G401.6 (cell line): ENCODE measurements at regions not wholly inside any gene's neighbourhood (a gene's known extent, or its start where the extent isn't known, plus 50 kb on each side); places are given as distances from the start of the nearest gene placed in this dataset.
"Not testable (repeated sequence)": the region's sequence is repeated elsewhere in the genome, so short reads cannot be mapped to it uniquely, and the experiment has no call there.

Experiments used
- FAIRE-seq: peaks from 2 replicates; lab custom pipeline; 2012; peaks lifted over from hg19 to GRCh38; lab: Jason Lieb, UNC

DNA sequence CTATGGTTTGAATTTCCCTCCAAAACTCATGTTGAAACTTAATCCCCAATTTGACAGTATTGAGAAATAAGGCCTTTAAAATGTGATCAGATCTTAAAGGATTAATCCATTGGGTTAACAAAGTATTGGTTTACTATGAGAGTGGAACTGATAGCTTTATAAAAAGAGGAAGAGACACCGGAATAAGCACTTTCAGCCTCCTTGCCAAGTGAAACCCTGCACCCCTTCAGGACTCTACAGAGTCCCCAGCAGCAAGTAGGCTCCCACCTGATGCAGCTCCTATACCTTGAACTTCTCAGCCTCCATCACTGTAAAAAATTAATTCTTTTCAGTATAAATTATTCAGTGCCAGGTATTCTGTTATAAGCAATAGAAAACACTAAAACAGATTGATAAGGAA is 348.3 kb downstream of the CGGBP1 start:
- no peak for FAIRE-seq

DNA sequence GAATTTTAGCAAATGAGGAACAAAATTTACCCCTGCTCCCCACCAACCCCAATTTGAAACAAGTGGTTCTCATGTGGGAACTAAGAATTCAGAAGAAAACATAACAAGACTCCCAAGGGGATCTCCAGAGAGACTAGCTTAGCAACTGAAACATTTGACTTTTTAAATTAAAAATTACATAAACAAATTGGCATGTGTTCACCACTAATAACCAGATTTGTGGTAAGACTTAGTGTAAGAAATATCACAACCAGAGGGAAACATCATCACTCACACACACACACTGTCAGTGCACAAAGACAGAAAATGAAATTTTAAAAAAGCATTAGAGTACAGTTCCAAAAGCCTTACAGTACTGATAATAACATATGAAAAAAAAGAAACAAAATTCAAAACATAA is 348.8 kb downstream of the CGGBP1 start:
- FAIRE-seq = no peak

DNA sequence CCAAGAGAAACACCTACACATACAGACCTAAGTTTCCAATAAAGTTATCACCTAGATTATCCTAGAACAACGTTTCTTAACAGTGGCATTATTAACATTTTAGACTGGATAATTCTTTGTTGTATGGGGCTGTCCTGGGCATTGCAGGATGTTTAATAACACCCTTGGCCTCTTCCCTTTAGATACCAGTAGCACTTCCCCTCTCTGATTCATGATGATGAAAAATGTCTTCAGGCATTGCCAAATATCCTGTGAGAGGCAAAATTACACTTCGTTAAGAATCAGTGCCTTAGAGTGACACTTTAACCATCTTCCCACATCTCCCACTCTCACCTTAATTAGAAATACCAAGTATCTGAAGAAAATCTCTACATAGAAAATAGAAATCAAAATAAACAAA is 352.6 kb downstream of the CGGBP1 start:
- FAIRE-seq = no peak

DNA sequence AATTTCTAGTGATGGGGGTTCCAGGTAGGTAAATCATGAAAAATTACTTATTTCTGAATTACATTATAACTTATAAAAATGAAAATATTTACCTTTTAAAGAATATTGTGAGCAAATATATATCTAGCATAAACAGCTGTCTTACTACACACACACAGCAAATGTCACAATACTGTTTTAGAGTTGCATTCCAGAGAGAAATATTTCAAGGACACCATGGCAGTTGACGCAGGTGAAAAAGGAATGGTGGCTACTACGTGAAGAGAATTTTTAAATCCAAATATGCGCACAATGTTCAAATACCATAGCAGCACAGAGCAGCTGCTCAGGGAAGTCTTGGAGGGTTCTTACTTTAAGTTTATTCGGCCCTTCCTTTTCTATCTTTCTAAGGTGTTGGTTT is 356.2 kb downstream of the CGGBP1 start:
- no peak for FAIRE-seq

DNA sequence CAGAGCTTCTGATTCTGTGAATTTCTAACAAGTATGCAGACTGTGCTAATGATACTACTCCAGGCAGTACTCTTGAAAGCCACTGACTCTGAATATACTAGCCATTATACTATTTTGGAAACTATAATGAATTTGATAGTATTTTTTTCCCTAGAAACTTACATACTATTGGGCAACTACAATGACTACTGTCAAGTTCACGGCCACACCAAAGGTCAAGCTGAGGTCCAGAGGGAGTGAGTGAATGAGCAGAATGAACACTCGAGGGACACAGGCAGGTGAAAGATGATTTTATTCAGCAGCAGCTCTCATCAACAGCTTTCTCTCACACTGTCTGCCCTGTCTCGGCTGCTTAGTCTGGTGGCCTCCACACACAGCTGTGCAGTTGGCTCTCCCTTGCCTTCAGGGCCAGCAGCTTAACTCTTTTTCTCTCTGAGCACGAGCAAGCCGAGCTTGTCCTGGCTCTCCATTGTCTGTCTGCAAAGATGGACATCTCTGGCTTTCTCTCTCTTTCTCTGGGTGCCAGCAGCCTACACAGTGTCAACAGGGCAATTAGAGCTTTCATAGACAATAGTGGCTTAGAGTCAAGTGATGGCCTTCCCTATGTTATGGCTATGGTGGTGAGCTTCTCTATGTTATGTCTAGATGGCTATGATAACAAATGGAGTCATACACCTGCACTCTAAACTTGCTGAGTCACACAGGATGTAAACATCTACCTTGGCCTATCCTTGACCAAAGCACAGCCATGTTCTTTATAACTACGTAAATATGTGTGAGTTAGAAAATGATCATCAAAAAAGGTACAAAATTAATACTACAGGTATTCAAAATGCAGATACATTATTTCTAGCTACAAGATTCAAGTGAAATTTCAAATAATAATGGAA is 362.4 kb downstream of the CGGBP1 start:
- FAIRE-seq = no peak

DNA sequence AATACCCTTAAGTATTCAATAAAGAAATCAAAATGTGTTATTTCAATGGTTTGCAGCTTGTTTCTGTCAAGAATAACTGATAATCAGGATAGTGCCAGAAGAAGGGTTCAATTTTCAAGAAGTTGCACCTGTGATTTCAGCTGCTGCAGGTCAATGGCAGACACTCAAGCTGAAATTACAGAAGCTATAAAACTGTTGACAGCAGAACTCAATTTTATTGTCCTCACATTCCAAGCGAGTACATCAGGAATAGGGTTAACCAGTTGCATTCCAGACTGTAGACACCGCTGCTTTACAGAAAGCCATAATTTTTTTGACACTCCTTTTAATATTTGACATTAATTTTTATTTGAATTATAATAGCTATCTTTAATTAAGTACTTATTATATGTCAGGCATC is 364.1 kb downstream of the CGGBP1 start:
- FAIRE-seq = no peak

DNA sequence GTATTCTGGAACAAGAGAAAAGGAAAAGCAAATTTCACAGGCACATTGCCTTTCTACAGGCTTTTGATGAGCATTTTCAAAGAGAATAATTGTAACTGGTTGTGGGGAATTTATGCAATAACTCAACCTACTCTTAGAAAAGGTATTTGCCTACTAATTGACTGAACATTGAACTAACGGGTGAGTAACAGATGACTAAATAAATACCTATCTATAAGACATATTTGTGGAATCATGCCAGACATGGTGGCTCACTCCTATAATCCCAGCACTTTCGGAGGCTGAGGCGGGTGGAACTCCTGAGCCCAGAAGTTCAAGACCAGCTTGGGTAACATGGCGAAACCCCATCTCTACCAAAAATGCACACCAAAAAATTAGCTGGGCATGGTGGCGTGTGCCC is 367.7 kb downstream of the CGGBP1 start:
- no peak for FAIRE-seq

DNA sequence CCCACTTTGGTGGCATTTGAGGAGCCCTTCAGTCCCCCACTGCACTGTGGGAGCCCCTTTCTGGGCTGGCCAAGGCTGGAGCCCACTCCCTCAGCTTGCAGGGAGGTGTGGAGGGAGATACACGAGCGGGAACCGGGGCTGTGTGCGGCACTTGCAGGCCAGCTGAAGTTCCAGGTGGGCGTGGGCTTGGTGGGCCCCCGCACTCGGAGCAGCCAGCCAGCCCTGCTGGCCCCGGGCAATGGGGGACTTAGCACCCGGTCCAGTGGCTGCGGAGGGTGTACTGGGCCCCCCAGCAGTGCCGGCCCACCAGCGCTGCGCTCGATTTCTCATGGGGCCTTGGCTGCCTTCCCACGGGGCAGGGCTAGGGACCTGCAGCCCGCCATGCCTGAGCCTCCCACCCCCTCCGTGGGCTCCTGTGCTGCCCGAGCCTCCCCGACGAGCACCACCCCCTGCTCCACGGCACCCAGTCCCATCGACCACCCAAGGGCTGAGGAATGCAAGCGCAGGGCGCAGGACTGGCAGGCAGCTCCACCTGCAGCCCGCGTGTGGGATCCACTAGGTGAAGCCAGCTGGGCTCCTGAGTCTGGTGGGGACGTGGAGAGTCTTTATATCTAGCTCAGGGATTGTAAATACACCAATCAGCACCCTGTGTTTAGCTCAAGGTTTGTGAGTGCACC is 379.7 kb downstream of the CGGBP1 start:
- FAIRE-seq = not testable (repeated sequence)

DNA sequence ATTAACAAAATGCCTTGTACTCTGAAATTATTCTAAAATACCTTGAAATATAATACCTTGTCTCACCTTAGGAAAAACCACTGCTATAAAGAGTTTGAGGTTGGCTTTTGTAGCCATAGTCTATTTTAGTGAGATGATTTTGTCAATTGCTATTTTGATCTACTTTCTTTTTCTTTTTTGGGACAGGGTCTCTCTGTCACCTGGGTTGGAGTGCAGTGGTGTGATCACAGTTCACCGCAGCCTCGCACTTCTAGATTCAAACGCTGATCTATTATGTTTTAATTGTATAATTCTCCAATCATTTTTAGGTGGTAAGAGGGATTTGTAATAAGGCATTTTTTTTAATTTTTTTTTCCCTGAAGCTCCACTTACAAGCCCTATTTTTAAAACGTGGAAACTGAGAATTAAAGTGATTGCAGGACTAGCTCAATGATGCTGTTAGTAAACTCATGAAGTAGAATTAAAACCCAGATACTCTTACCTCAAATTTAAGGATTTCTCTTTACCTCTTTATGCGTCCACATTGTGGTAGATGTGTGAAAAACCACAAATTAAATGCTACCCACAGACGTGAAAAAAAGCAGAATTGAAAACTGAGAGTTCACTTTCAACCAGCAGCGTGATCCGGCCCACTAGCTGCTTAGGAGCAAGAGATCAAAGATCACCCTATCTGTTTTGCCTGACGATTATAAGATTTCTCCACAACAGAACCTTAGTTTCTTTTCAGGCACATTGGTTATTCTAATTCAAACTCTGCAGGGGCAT is 384.2 kb downstream of the CGGBP1 start:
- FAIRE-seq = no peak

DNA sequence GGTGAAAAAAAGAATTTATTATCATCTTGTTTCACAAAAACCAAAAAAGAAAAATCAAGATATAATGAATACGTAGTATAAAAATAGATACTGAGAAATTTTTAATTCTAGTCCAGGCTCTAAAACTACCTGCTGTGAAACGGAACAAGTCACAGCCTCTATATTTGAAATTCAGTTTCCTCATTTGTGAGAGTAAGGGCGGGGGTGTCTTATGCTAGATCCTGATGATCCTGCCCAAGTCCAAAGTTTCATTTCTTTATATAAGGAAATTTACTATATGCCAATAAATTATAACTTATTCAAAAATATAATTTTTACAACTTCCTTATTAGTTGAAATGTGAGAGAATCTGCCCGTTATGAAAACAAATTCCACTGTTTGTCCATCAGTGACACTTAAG is 385.7 kb downstream of the CGGBP1 start:
- no peak for FAIRE-seq

DNA sequence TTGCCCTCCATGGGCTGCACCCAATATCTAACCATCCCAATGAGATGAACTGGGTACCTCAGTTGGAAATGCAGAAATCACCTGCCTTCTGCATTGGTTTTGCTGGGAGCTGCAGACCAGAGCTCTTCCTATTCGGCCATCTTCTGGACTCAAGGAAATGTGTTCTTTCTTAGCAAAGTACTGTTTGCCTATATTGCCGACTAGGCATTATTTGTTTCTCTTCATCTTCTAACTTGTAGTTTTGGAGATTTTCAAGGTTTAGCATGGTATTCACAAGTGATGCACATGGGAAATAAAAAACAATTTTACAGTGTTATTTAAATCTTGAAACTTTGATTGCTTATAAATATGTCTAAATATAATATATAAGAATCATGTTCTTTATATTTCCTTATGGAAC is 377.8 kb upstream of the POU1F1 start:
- no peak for FAIRE-seq

DNA sequence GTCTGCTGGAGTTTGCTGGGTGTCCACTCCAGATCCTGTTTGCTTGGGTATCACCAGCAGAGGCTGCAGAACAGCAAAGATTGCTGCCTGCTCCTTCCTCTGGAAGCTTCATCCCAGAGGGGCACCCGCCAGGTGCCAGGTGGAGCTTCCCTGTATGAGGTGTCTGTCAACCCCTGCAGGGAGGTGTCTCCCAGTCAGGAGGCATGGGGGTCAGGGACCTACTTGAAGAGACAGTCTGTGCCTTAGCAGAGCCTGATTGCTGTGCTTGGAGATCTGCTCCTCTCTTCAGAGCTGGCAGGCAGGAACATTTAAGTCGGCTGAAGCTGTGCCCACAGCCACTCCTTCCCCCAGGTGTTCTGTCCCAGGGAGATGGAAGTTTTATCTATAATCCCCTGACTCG is 376.8 kb upstream of the POU1F1 start:
- not testable (repeated sequence) for FAIRE-seq

DNA sequence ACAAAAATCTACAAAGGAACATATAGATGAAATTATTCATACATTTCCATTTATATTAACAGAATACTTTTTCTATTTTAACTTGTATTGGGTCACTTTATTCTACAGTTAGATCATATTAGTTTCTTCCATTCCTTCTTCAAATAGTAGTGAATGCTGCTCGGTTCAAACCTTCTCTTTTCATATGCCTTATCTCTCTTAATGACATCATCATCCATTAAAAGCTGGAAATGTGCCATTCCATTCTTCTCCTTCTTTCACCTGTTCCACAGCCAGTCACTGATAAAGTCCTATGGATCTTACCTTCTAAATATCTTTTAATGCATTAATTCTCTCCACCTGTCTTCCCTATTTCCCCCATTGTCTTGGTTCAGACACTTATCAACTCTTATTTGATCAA is 358.0 kb upstream of the POU1F1 start:
- FAIRE-seq = no peak

DNA sequence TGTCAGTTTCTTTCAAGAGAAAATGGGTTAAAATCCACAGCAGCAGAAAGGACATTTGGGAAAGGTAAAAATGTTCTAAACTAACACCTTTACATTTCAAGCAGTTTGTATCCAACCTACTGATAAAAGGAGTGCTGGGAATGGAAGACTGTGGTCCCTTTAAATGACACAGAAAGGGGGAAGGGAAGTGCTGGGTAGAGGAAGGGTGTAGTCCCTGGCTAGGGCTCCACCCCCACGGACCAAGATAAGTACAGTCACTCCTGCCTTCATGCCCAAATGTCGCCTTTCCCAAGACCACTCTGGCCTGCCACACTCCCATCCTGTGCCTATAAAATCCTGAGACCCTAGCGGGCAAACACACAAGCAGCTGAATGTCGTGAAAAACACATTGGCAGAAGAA is 350.9 kb upstream of the POU1F1 start:
- FAIRE-seq = no peak

DNA sequence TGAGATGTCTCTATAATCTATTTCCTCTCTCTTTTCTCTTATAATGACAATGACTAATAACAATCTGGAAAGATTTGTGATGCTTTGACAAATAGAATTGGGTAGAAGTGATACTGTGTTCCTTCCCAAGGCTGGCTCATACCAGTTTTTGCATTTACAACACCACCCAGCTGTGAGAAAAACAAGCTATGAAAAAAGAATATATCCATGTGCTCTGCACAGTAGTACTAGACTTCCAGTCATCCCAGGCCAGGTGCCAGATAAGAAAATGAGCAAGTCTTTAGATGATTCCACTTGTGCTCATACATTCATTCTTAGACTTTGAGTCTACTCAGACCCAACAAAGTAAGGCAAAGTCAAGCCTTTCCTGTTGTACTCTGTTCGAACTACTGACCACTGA is 350.2 kb upstream of the POU1F1 start:
- FAIRE-seq = no peak

DNA sequence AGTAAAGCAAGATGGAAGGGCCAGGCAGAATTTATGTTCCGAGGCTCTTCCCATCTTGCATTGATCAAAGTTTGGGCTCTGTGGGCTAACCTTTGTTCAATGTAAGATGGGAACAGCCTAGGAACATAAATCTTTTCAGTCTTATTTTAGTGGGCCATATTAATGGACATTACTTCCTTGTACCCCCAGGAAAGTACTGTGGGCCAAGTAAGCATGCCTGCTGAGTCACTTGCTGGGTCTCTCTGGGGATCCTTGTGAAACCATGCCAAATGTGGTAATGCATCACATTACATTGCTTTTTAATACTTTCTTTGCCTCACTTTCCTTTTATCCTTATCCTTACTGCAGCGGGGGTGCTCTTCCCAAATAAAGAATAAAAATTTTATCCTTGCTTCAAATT is 349.5 kb upstream of the POU1F1 start:
- no peak for FAIRE-seq

DNA sequence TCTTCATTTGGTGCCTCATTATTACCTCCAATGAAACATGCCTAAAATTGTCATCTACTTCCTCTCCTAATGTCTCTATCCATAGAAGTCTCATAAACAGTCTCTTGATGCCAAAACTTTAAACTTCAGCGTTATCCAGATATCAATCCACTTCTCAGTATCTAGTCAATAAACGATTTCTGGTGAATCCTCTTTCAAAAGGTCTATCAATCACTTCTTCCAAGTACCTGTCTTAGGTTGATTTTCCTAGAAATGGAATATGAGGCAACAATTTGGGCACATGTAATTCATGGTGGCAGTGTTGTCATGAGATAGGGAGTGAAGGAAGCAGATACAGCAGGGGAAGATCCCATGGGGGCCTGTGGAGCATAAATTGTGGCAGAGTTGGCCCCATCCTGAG is 348.5 kb upstream of the POU1F1 start:
- FAIRE-seq = no peak

DNA sequence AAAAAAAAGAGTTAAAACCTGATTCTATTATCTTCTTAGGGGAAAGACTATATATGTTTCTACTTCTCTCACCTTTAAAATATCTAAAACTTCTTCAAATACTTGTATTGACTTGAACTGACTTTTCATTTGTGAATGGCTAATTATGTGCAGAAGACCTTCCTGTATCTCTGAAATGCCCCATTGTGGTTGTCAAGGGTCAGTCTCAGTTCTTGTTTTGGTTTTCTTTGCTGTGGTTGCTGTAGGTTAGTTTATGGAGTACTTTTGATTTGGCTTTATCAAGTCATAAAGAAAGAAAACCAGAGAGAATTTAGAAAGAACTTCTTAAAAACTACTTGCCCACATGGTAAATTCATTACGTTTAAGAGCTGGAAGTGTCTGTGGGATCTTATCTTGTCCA is 345.3 kb upstream of the POU1F1 start:
- FAIRE-seq = no peak

DNA sequence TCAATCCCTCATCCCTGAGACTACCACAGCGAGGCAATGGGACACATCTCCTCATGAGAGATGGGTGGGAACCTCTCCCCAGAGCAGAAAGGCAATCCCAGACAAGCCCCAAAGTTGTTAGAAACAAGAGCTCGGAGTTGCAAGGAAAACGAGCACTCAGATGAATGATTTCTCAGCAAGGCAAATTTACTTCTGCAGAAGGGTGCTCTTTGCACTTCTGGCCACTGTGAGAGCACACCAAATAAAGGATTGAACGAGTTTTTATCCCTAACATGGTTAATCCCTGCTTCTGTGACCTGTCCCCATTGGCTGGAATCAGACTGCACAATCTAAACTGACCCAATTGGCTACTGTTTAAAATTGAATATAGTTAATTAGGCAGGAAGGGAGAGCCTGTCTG is 339.1 kb upstream of the POU1F1 start:
- FAIRE-seq = no peak

DNA sequence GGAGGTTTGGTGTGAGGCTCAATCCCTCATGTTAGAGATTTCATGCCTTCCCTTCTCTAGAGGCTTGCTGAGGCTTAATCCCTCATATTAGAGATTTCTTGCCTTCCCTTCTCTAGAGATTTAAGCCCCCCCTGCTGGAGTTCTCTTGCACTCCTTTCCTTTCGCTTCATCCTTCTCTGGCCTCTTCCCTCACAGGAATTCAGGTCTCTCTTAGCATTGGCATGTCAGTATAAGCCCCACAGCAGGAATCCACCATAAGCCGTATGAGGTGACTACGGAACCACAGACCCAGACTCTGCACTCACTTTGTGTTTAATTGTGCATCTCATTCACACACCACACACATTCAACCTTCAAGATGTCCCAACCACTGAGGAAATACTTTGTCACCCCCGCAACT is 338.6 kb upstream of the POU1F1 start:
- FAIRE-seq = no peak

DNA sequence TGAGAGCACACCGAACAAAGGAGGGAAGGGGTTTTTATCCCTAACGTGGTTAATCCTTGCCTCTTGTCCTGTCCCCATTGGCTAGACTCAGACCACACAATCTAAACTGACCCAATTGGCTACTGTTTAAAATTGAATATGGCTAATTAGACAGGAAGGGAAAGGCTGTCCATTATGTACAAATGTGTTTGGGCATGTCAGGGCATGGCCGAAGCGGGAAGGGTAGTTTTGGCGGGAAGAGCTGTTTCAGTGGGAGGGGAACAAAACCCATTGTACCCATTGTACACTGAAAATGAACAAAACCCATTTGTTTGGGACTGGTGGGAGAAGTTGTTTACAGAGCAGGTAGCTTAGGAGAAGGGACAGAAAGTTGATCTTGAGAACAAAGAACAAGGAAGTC is 330.9 kb upstream of the POU1F1 start:
- no peak for FAIRE-seq

DNA sequence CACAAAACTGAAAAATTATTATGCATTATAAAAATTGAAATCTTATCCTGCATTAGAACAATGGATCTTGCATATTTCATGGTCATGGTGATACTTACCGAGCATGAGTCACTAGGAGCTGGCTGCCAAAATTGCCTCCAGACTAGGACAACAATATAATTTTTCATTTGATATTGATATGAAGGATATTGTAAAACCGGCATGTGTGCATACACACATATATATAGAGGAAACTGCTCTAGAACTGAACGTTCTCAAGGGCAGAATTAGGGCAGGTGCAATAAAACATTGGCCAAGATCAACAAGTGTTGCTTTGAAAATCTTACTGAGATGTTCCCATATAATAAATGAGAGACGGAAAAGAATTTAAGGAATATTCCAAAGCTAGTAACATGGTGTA is 319.4 kb upstream of the POU1F1 start:
- FAIRE-seq = no peak

DNA sequence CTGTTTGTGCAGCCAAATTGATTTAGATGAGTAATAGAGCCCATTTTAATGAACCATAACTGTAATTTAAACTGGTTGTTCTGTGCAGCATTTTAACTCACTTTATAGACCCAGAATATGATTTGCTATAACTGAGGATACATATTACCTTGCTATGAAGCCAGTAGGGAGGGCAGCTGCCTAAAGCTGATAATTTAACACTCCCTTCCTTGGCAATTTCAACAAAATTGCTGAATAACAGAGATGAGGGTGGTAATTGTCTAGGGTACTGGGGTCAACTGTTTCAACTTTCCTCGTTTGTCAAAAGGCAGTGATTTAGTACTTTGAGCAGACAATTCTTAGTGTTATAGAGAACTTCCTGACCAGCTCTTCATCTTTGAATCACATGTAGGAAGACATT is 304.9 kb upstream of the POU1F1 start:
- no peak for FAIRE-seq
